ENCODE measurements at regions not wholly inside any gene's neighbourhood (a gene's known extent, or its start where the extent isn't known, plus 50 kb on each side); places are given as distances from the start of the nearest gene placed in this dataset.

- Histone ChIP-seq H3K4me1 (ENCODE audit: control insufficient read depth in 1 of 2, extremely low read depth in 1 of 2, insufficient read depth in 2 of 2, low read length in 2 of 2) (no peaks in the 10 kb centered on the region), H3K4me3 (ENCODE audit: control insufficient read depth in 1 of 2, extremely low read depth in 1 of 2, low read length in 1 of 2) (no peak overlapping the region), H3K27ac (ENCODE audit: low read length) (no peak overlapping the region), H3K27me3 (replicated peaks in 1 of 2; ENCODE audit: control insufficient read depth in 2 of 2, extremely low read depth in 1 of 2, insufficient read depth in 2 of 2, low read length in 1 of 2) (no peaks in the 10 kb centered on the region), H3K36me3 (ENCODE audit: control insufficient read depth in 2 of 2, extremely low read depth in 1 of 2, insufficient read depth in 1 of 2, low read length in 1 of 2) (no peaks in the 10 kb centered on the region), H3K9me3 (no peaks in the 10 kb centered on the region)
- H3K36me3 Mint-ChIP-seq, result peaks cover 6% of the 10 kb centered on the region
- CTCF ChIA-PET, result no interaction called here
- DNase-seq (no peak), ATAC-seq (replicated peaks in 1 of 4) (no peak)
- H3K4me3 Mint-ChIP-seq, result no peak overlapping the region
- H3K9me3 Mint-ChIP-seq, result peaks cover 5 to 13% (median 6%) of the 10 kb centered on the region in 3 donors
- H3K27me3 Mint-ChIP-seq, result peaks cover 0 to 9% of the 10 kb centered on the region in 2 donors
- H3K4me1 Mint-ChIP-seq, result peaks cover 0 to 14% (median 0%) of the 10 kb centered on the region in 3 donors
- POLR2A ChIA-PET, result no interaction called here
- no peak overlapping the region for H3K27ac Mint-ChIP-seq
Measured at GRCh38 chr13:50282016-50282415, 266.8 kb downstream of the KCNRG start.

- Histone ChIP-seq H3K4me1 (ENCODE audit: control insufficient read depth in 1 of 2, extremely low read depth in 1 of 2, insufficient read depth in 2 of 2, low read length in 2 of 2) (no peaks in the 10 kb centered on the region), H3K9me3 (no peaks in the 10 kb centered on the region), H3K27me3 (replicated peaks in 1 of 2; ENCODE audit: control insufficient read depth in 2 of 2, extremely low read depth in 1 of 2, insufficient read depth in 2 of 2, low read length in 1 of 2) (no peaks in the 10 kb centered on the region), H3K27ac (ENCODE audit: low read length) (no peak overlapping the region), H3K36me3 (ENCODE audit: control insufficient read depth in 2 of 2, extremely low read depth in 1 of 2, insufficient read depth in 1 of 2, low read length in 1 of 2) (no peaks in the 10 kb centered on the region), H3K4me3 (ENCODE audit: control insufficient read depth in 1 of 2, extremely low read depth in 1 of 2, low read length in 1 of 2) (no peak overlapping the region)
- Mint-ChIP-seq H3K36me3 (peaks cover 6% of the 10 kb centered on the region), H3K9me3 (peaks cover under 1 to 8% (median 6%) of the 10 kb centered on the region in 3 donors), H3K4me1 (peaks cover 0 to 14% (median 0%) of the 10 kb centered on the region in 3 donors), H3K4me3 (no peak overlapping the region), H3K27ac (no peak overlapping the region), H3K27me3 (peaks cover 0 to 9% of the 10 kb centered on the region in 2 donors)
- POLR2A ChIA-PET, result interaction anchor here (0.6 kb wide), 2 partner anchors 59 to 176 kb away, joined by 3 read pairs; no protein-coding TSS in a partner anchor
- no peak for DNase-seq
- ATAC-seq (replicated peaks in 1 of 4), result no peak
- 90% methylated on average over 2 of the region's 2 CpGs for WGBS (ENCODE audit: insufficient coverage)
- CTCF ChIA-PET, result no interaction called here
Measured at GRCh38 chr13:50283017-50283416, 267.8 kb downstream of the KCNRG start.

- ATAC-seq (replicated peaks in 1 of 4) (no peak), DNase-seq (no peak)
- H3K36me3 Mint-ChIP-seq, result peaks cover 6% of the 10 kb centered on the region
- no peaks in the 10 kb centered on the region for H3K4me1 ChIP-seq (ENCODE audit: control insufficient read depth in 1 of 2, extremely low read depth in 1 of 2, insufficient read depth in 2 of 2, low read length in 2 of 2)
- H3K27ac Mint-ChIP-seq, result no peak overlapping the region
- ChIA-PET CTCF (no interaction called here), POLR2A (no interaction called here)
- H3K9me3 Mint-ChIP-seq, result peaks cover 0 to 8% (median 6%) of the 10 kb centered on the region in 3 donors
- H3K27ac ChIP-seq (ENCODE audit: low read length), result no peak overlapping the region
- no peak overlapping the region for H3K4me3 ChIP-seq (ENCODE audit: control insufficient read depth in 1 of 2, extremely low read depth in 1 of 2, low read length in 1 of 2)
- H3K9me3 ChIP-seq, result no peaks in the 10 kb centered on the region
- no peak overlapping the region for H3K4me3 Mint-ChIP-seq
- no peaks in the 10 kb centered on the region for H3K27me3 ChIP-seq (replicated peaks in 1 of 2; ENCODE audit: control insufficient read depth in 2 of 2, extremely low read depth in 1 of 2, insufficient read depth in 2 of 2, low read length in 1 of 2)
- H3K27me3 Mint-ChIP-seq, result peaks cover 0 to 9% of the 10 kb centered on the region in 2 donors
- no peaks in the 10 kb centered on the region for H3K36me3 ChIP-seq (ENCODE audit: control insufficient read depth in 2 of 2, extremely low read depth in 1 of 2, insufficient read depth in 1 of 2, low read length in 1 of 2)
- whole genome bisulfite sequencing (ENCODE audit: insufficient coverage), result no CpG with 5 or more reads among the region's 2 CpGs
- H3K4me1 Mint-ChIP-seq, result peaks cover 0 to 14% (median 0%) of the 10 kb centered on the region in 3 donors
Measured at GRCh38 chr13:50284540-50284939, 269.3 kb downstream of the KCNRG start.

GRCh38 chr13:50285283-50285682 is 270.0 kb downstream of the KCNRG start:
- peaks cover 0 to 8% (median 6%) of the 10 kb centered on the region in 3 donors for H3K9me3 Mint-ChIP-seq
- WGBS (ENCODE audit: insufficient coverage), result 85% methylated on average over 2 of the region's 3 CpGs
- H3K4me1 Mint-ChIP-seq, result peaks cover 0 to 14% (median 0%) of the 10 kb centered on the region in 3 donors
- Histone ChIP-seq H3K4me1 (ENCODE audit: control insufficient read depth in 1 of 2, extremely low read depth in 1 of 2, insufficient read depth in 2 of 2, low read length in 2 of 2) (no peaks in the 10 kb centered on the region), H3K9me3 (no peaks in the 10 kb centered on the region), H3K27me3 (replicated peaks in 1 of 2; ENCODE audit: control insufficient read depth in 2 of 2, extremely low read depth in 1 of 2, insufficient read depth in 2 of 2, low read length in 1 of 2) (no peaks in the 10 kb centered on the region), H3K27ac (ENCODE audit: low read length) (no peak overlapping the region), H3K36me3 (ENCODE audit: control insufficient read depth in 2 of 2, extremely low read depth in 1 of 2, insufficient read depth in 1 of 2, low read length in 1 of 2) (no peaks in the 10 kb centered on the region), H3K4me3 (ENCODE audit: control insufficient read depth in 1 of 2, extremely low read depth in 1 of 2, low read length in 1 of 2) (no peak overlapping the region)
- peaks cover 6% of the 10 kb centered on the region for H3K36me3 Mint-ChIP-seq
- DNase-seq (no peak), ATAC-seq (replicated peaks in 1 of 4) (no peak)
- CTCF ChIA-PET, result no interaction called here
- POLR2A ChIA-PET, result no interaction called here
- H3K27ac Mint-ChIP-seq, result no peak overlapping the region
- H3K4me3 Mint-ChIP-seq, result no peak overlapping the region
- peaks cover 0 to 9% of the 10 kb centered on the region in 2 donors for H3K27me3 Mint-ChIP-seq

- WGBS (ENCODE audit: insufficient coverage), result 100% methylated on average over 1 of the region's 3 CpGs
- Histone ChIP-seq H3K4me3 (ENCODE audit: control insufficient read depth in 1 of 2, extremely low read depth in 1 of 2, low read length in 1 of 2) (no peak overlapping the region), H3K27ac (ENCODE audit: low read length) (no peak overlapping the region), H3K27me3 (replicated peaks in 1 of 2; ENCODE audit: control insufficient read depth in 2 of 2, extremely low read depth in 1 of 2, insufficient read depth in 2 of 2, low read length in 1 of 2) (no peaks in the 10 kb centered on the region), H3K4me1 (ENCODE audit: control insufficient read depth in 1 of 2, extremely low read depth in 1 of 2, insufficient read depth in 2 of 2, low read length in 2 of 2) (no peaks in the 10 kb centered on the region), H3K9me3 (no peaks in the 10 kb centered on the region), H3K36me3 (ENCODE audit: control insufficient read depth in 2 of 2, extremely low read depth in 1 of 2, insufficient read depth in 1 of 2, low read length in 1 of 2) (no peaks in the 10 kb centered on the region)
- ChIA-PET POLR2A (no interaction called here), CTCF (no interaction called here)
- Mint-ChIP-seq H3K27me3 (peaks cover 0 to 9% of the 10 kb centered on the region in 2 donors), H3K27ac (no peak overlapping the region), H3K36me3 (peaks cover 6% of the 10 kb centered on the region), H3K9me3 (peaks cover 0 to 8% (median 6%) of the 10 kb centered on the region in 3 donors), H3K4me1 (peaks cover 0 to 14% (median 0%) of the 10 kb centered on the region in 3 donors), H3K4me3 (no peak overlapping the region)
- ATAC-seq (replicated peaks in 1 of 4), result no peak
- no peak for DNase-seq
Measured at GRCh38 chr13:50286324-50286723, 271.1 kb downstream of the KCNRG start.

- no peak for DNase-seq
- no peaks in the 10 kb centered on the region for H3K9me3 ChIP-seq
- CTCF ChIA-PET, result no interaction called here
- H3K9me3 Mint-ChIP-seq, result no peaks in the 10 kb centered on the region
- no peaks in the 10 kb centered on the region for H3K27me3 ChIP-seq (replicated peaks in 1 of 2; ENCODE audit: control insufficient read depth in 2 of 2, extremely low read depth in 1 of 2, insufficient read depth in 2 of 2, low read length in 1 of 2)
- no peak overlapping the region for H3K4me3 ChIP-seq (ENCODE audit: control insufficient read depth in 1 of 2, extremely low read depth in 1 of 2, low read length in 1 of 2)
- no peaks in the 10 kb centered on the region for H3K27me3 Mint-ChIP-seq
- POLR2A ChIA-PET, result no interaction called here
- ATAC-seq (replicated peaks in 1 of 4), result no peak
- no CpG with 5 or more reads among the region's 1 CpG for WGBS (ENCODE audit: insufficient coverage)
- peaks cover 1% of the 10 kb centered on the region for H3K36me3 Mint-ChIP-seq
- H3K36me3 ChIP-seq (ENCODE audit: control insufficient read depth in 2 of 2, extremely low read depth in 1 of 2, insufficient read depth in 1 of 2, low read length in 1 of 2), result no peaks in the 10 kb centered on the region
- H3K27ac Mint-ChIP-seq, result no peak overlapping the region
- H3K27ac ChIP-seq (ENCODE audit: low read length), result no peak overlapping the region
- no peaks in the 10 kb centered on the region for H3K4me1 ChIP-seq (ENCODE audit: control insufficient read depth in 1 of 2, extremely low read depth in 1 of 2, insufficient read depth in 2 of 2, low read length in 2 of 2)
- no peak overlapping the region for H3K4me3 Mint-ChIP-seq
- H3K4me1 Mint-ChIP-seq, result peaks cover 0 to 9% (median 5%) of the 10 kb centered on the region in 3 donors
Measured at GRCh38 chr13:50290186-50290585, 274.9 kb downstream of the KCNRG start.

- Mint-ChIP-seq H3K36me3 (peaks cover 2% of the 10 kb centered on the region), H3K9me3 (no peaks in the 10 kb centered on the region), H3K4me1 (peaks cover 0 to 6% (median 5%) of the 10 kb centered on the region in 3 donors), H3K27ac (no peak overlapping the region), H3K27me3 (no peaks in the 10 kb centered on the region), H3K4me3 (no peak overlapping the region)
- WGBS (ENCODE audit: insufficient coverage), result 33% methylated on average over 1 of the region's 2 CpGs
- Histone ChIP-seq H3K4me3 (ENCODE audit: control insufficient read depth in 1 of 2, extremely low read depth in 1 of 2, low read length in 1 of 2) (no peak overlapping the region), H3K9me3 (no peaks in the 10 kb centered on the region), H3K4me1 (ENCODE audit: control insufficient read depth in 1 of 2, extremely low read depth in 1 of 2, insufficient read depth in 2 of 2, low read length in 2 of 2) (no peaks in the 10 kb centered on the region), H3K27ac (ENCODE audit: low read length) (no peak overlapping the region), H3K27me3 (replicated peaks in 1 of 2; ENCODE audit: control insufficient read depth in 2 of 2, extremely low read depth in 1 of 2, insufficient read depth in 2 of 2, low read length in 1 of 2) (no peaks in the 10 kb centered on the region), H3K36me3 (ENCODE audit: control insufficient read depth in 2 of 2, extremely low read depth in 1 of 2, insufficient read depth in 1 of 2, low read length in 1 of 2) (no peaks in the 10 kb centered on the region)
- ATAC-seq (replicated peaks in 1 of 4) (no peak), DNase-seq (no peak)
- POLR2A ChIA-PET, result interaction anchor here in 1 of 2 donors (0.5 kb wide), 1 partner anchor 77 kb away, joined by 3 read pairs; no protein-coding TSS in a partner anchor
- CTCF ChIA-PET, result no interaction called here
Measured at GRCh38 chr13:50291611-50292010, 276.4 kb downstream of the KCNRG start.

Data from T-cell (primary cell).